SK-N-SH treated with all-trans-retinoic acid at 6 μM for 48 hours (cell line): ENCODE measurements at regions not wholly inside any gene's neighbourhood (a gene's known extent, or its start where the extent isn't known, plus 50 kb on each side); places are given as distances from the start of the nearest gene placed in this dataset.

Experiments used
- ARNTL ChIP-seq: fragments of 450-650 bp; formaldehyde crosslinking; IDR thresholded peaks from 2 replicates; pipeline ENCODE4 v1.5.0; 2020; ENCODE audit warnings: low read depth, mild to moderate bottlenecking, moderate library complexity, borderline replicate concordance
- SNAI2 ChIP-seq: fragments of 250-450 bp; sonication (Bioruptor Pico); IDR thresholded peaks from 2 replicates; pipeline ENCODE4 v1.5.0; 2020; ENCODE audit warnings: mild to moderate bottlenecking, moderate library complexity
- TCF4 ChIP-seq: fragments of 250-450 bp; sonication (Bioruptor Pico); IDR thresholded peaks from 2 replicates; pipeline ENCODE4 v1.8.0; 2021; ENCODE audit warnings: mild to moderate bottlenecking, moderate library complexity, borderline replicate concordance
- ZC3H10 ChIP-seq: fragments of 250-450 bp; sonication (Bioruptor Pico); IDR thresholded peaks from 2 replicates; pipeline ENCODE4 v1.5.1; 2021; ENCODE audit warnings: mild to moderate bottlenecking, moderate library complexity
- ZFP30 ChIP-seq: fragments of 450-650 bp; formaldehyde crosslinking; IDR thresholded peaks from 2 replicates; pipeline ENCODE4 v1.5.0; 2022; ENCODE audit warnings: mild to moderate bottlenecking, moderate library complexity
- ZNF70 ChIP-seq: fragments of 450-650 bp; formaldehyde crosslinking; IDR thresholded peaks from 2 replicates; pipeline ENCODE4 v1.5.0; 2020; ENCODE audit warnings: mild to moderate bottlenecking, moderate library complexity
- ZNF8 ChIP-seq: fragments of 450-650 bp; formaldehyde crosslinking; IDR thresholded peaks from 2 replicates; pipeline ENCODE4 v1.5.0; 2020; ENCODE audit warnings: mild to moderate bottlenecking, moderate library complexity

- TF ChIP-seq ZNF70 (CRISPR knock-in tag) (no peak), ARNTL (CRISPR knock-in tag) (no peak), ZC3H10 (CRISPR knock-in tag) (no peak), ZFP30 (CRISPR knock-in tag) (no peak), TCF4 (no peak), ZNF8 (no peak), SNAI2 (CRISPR knock-in tag) (no peak)
Measured at GRCh38 chr14:96622926-96623325, 120.7 kb downstream of the PAPOLA start.
